SKM-1 (cell line): ENCODE measurements at regions not wholly inside any gene's neighbourhood (a gene's known extent, or its start where the extent isn't known, plus 50 kb on each side); places are given as distances from the start of the nearest gene placed in this dataset.
"Not testable (repeated sequence)": the region's sequence is repeated elsewhere in the genome, so short reads cannot be mapped to it uniquely, and the experiment has no call there.

Experiments
- DNase-seq: peaks from one replicate; lab custom pipeline; 2025; ENCODE audit not compliant: unreplicated experiment; lab: John Stamatoyannopoulos, UW

DNA sequence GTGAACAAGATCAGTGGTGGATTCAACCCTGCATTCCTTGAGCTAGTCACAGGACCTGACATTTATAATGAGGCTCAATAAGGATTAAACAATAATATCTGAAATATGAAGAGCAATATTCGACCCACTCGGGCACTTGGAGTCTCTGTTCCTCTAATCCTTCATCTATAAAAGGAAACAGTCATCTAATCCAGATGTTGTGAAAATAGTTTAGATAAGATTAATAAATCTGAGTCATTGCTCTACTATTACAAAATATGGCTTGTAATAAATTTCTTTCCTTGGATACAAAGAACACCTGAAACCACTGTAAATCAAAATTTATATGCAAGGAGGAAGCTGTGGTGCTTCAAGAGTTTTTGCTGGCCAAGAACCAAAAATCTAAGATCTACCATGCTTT lies 846.9 kb upstream of the ACVR2A start:
- DNase-seq = no peak

GRCh38 chr2:146997488-146997887 lies 847.3 kb upstream of the ACVR2A start:
- no peak for DNase-seq

GRCh38 chr2:146994246-146994645 lies 850.6 kb upstream of the ACVR2A start:
- no peak for DNase-seq

DNA sequence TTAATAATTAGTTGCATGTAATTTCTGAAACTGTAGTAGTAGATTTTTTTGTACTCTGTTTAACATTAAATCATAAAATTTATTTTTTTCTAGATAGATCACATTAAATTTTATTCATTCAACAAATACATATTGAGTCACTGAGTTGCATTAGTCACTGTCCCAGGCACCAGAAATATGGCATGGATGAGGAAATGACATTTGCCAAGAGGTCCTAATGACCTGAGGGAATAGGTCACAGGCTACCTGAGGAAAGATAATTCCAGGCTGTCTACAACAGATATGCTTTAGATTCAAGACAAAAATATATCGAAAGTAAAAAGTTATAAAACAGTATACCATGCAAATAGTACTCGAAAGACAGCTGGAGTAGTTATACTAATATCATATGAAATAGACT lies 852.4 kb upstream of the ACVR2A start:
- DNase-seq = no peak

DNA sequence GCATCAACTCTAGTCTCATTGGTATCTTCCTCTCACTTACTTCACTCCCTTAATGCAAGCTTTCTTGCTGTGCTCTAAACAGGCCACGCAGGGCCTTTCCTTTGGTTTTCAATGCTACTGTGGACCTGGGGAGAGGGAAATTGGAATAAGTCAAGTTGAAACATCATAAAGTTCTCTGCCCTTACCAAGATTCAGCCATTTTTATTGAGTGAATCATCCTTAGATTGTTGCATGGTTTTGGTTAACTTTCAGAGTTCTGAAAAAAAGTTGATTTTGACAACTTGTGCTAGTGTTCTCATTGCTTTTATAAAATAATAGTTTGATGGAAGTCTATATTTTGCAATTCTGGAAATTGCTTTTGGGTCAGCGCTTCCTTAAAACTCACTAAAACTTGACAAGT lies 852.8 kb upstream of the ACVR2A start:
- no peak for DNase-seq

DNA sequence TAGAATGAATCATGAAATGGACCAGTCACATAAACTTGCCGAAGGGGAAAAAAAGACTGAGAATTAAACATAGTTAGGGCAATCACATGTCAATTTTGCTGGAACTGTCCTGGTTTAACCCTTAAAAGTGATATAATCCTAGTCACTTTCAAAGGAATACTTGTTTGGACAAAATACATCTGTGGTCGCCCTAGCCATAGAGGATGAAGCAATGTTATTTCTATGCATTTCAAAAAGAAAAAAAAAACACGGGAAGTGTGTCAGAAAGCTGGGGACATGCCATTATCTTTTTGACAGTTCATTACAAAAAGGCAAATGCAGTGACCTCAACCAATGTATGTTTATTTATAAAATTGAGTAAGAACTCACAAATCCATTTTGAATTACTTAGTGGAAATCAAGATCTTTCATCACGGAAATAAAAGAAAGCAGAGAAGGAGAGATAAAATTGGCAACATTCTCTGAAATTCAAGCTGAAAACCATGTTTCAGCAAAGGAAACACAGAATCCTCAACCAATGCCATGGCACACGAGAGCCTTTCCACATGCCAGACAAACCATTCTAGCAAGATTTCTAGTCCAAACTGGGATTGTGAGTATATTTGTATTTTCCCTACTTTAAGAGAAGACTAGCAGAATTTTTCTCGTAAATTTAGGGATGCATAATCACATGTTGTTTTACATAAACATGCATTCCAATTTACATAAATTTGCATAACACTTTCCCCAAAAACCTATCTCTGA lies 854.3 kb upstream of the ACVR2A start:
- DNase-seq = no peak

GRCh38 chr2:146989741-146990140 lies 855.1 kb upstream of the ACVR2A start:
- no peak for DNase-seq

DNA sequence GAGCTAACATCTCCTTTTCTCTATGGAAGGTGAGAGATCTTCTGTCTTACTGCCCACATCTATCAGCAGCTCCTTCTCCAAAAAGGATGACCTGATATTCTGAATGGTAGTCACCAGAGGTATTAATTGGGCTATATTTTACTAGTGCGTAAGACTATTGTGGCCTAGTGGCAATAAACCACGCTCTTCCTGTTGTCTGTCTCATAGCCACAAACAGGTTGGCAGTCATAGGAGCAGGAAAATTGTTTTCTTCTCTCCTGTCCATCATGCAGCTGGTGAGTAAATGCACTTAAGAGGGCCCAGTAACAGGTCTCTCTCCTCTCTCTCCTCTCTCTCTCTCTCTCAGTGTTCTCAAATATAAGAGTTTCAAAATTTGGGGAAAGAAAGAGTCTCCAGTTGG lies 856.8 kb upstream of the ACVR2A start:
- DNase-seq = no peak

DNA sequence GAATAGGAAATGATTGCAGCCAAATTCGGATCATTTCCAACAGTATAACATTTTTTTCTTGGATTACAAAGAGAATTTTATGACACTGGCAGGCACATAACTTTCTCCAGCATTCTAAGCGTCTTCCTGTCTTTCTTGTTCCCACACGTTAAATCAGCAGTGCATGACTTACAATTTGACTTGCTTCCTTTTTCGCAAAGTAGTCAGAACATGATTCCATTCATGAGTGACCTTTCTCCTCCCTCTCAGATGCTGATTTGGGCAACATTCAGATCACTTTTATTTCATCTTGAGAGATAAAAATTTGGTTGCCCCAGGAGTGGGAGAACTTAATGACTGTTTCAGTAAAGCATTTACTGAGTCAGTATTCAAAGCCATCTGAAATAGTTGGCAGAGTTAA lies 858.7 kb upstream of the ACVR2A start:
- DNase-seq = no peak

DNA sequence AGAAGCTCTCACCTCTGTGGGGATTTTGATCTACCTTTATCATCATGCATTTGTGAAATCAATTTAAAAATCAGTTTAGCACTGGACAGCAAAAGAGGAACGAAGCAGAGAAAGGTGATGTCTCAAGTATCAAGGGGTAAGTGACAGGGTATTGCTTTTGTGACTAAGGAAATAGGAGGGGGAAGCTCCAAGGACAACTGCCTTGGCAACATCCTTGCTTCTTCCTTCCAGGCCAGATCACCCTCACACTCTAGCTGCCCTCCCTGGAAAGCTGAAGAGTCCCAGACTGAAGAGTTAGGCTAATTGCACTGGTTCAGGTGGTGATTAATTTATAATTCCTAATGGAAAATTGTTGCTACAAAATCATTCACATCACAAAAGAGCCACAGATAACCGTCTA lies 859.1 kb upstream of the ACVR2A start:
- DNase-seq = no peak

- DNase-seq = no peak
Observed at GRCh38 chr2:146984014-146984413, 860.8 kb upstream of the ACVR2A start.

DNA sequence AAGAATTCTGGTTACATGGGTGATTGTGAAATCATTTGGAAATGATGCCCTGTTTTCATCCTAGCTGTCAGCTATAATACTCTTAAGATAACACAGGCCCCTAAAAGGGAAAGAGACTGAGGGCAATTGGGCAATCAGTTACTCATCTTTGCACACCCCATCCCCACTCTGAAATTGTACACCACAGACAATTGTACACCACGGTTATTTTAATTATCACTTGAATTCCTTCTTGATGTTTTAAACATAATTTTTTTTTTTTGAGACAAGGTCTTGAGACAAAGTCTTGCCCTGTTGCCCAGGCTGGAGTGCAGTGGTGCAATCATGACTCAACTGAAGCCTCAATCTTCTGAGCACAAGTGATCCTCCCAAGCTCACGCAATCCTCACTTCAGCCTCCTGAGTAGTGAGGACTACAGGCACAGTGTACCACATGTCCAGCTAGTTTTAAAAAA lies 862.4 kb upstream of the ACVR2A start:
- peak; percentile 11 for DNase-seq

DNA sequence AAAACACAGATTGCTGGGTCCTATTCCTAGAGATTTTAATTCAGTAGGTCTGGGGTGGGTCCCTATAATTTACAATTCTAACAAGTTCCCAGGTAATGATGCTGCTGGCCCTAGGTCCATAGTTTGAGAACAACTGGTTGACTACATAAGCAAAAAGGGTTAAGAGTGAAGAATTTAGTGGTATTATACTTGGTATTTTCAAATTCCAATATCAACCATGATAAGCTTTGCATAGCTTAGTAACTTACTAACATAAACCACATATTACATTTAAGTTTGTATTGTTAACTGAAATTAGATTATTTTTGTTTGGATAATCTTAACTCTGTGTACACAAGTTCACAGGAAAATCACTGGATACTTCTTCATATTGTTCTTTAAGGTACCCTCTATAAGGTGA lies 862.9 kb upstream of the ACVR2A start:
- DNase-seq = no peak

DNA sequence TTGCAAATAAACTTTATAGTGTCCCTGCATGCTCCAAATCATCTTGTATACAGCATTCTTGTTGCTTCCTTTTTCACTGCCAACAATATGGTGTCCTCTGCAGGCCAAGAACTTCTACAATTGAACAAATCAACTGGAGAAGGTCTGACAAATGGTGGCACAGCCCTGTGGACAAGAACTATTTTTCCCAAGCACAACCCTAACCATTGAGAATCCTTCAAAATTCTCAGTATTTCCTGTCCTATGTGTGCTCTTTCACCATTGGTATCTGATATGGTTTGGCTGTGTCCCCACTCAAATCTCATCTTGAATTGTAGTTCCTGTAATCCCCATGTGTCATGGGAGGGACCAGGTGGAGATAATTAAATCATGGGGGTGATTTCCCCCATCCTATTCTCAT lies 865.1 kb upstream of the ACVR2A start:
- DNase-seq = no peak

- no peak for DNase-seq
Observed at GRCh38 chr2:146978577-146979555, 866.0 kb upstream of the ACVR2A start.

DNA sequence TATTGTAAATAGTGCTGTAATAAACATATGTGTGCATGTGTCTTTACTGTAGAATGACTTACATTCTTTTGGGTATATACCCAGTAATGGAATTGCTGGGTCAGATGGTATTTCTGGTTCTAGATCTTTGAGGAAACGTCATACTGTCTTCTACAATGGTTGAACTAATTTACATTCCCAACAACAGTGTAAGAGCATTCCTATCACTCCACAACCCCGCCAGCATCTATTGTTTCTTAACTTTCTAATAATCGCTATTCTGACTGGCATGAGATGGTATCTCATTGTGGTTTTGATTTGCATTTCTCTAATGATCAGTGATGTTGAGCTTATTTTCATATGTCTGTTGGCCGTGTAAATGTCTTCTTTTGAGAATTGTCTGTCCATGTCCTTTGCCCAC lies 873.8 kb upstream of the ACVR2A start:
- not testable (repeated sequence) for DNase-seq

DNA sequence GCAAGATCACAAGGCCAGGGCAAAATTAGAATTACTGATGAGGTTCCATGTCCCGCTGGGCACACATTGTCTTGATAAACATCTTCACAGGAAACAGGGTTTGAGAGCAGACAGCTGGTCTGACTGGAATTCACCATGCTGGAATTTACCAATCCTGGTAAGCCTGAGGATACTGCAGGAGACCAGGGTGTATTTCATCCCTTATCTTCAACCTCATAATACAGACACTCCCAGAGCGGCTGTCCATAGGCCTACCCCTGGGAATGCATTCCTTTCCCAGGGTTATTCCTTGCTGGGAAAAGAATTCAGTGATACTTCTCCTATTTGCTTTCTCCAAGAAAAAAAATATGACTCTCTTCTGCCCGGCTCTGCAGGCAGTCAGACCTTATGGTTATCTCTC lies 875.1 kb upstream of the ACVR2A start:
- not testable (repeated sequence) for DNase-seq

GRCh38 chr2:146964494-146964893 lies 880.3 kb upstream of the ACVR2A start:
- no peak for DNase-seq

- DNase-seq = no peak
Observed at GRCh38 chr2:146954544-146954943, 890.3 kb upstream of the ACVR2A start.

DNA sequence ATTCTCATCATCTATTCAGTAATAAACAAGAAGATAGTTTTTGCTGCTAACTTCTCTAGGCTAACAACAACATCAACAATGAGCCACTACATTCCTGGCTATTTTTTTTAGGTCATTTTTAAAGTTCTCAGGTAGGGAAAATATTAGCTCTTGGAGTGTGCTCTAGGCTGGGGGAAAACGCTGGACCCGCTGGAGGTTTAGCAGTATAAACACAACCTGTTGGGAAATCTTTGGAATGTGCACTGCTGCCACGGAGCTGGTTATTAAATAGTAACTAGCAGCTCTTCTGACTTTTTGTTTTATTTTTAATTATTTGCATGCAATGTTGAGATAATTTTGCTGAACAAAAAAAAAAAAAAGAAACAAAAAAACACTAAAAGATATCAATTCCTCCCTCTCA lies 892.1 kb upstream of the ACVR2A start:
- DNase-seq = no peak

DNA sequence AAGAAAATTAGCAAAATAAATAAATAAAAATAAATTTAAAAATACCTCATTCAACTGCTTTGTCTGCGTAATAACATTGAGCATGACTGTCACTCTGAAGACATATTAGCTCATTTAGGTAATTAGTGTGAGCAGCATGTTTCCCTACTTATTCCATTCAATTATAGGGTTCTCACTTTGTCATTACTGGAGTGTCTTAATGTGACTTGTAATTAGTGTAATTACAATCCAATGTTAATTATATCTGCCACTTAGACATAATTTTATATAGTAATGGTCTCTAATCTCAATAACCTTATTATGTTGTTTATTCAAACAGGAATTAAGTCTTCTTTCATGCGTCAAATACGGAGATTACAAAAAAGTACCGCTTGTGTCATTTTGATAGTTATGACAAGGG lies 893.9 kb upstream of the ACVR2A start:
- DNase-seq = no peak

- no peak for DNase-seq
Observed at GRCh38 chr2:146950361-146950760, 894.5 kb upstream of the ACVR2A start.
